ENCODE measurements at regions not wholly inside any gene's neighbourhood (a gene's known extent, or its start where the extent isn't known, plus 50 kb on each side); places are given as distances from the start of the nearest gene placed in this dataset.

- DNase-seq (ENCODE audit: low spot score), result no peak
Observed at GRCh38 chr6:19668710-19669109, 168.5 kb upstream of the ID4 start.

GRCh38 chr6:19669206-19669605 lies 168.0 kb upstream of the ID4 start:
- no peak for DNase-seq (ENCODE audit: low spot score)

- no peak for DNase-seq (ENCODE audit: low spot score)
Observed at GRCh38 chr6:19682859-19683258, 154.3 kb upstream of the ID4 start.

- no peak for DNase-seq (ENCODE audit: low spot score)
Observed at GRCh38 chr6:19690325-19691075, 146.7 kb upstream of the ID4 start.

GRCh38 chr6:19691465-19692167 lies 145.6 kb upstream of the ID4 start:
- no peak for DNase-seq (ENCODE audit: low spot score)

- DNase-seq (ENCODE audit: low spot score), result no peak
Observed at GRCh38 chr6:19692506-19693298, 144.5 kb upstream of the ID4 start.

- no peak for DNase-seq (ENCODE audit: low spot score)
Observed at GRCh38 chr6:19694697-19695096, 142.5 kb upstream of the ID4 start.

- no peak for DNase-seq (ENCODE audit: low spot score)
Observed at GRCh38 chr6:19697744-19698290, 139.4 kb upstream of the ID4 start.

- DNase-seq (ENCODE audit: low spot score), result no peak
Observed at GRCh38 chr6:19699932-19700331, 137.2 kb upstream of the ID4 start.

- no peak for DNase-seq (ENCODE audit: low spot score)
Observed at GRCh38 chr6:19705606-19706005, 131.6 kb upstream of the ID4 start.

- no peak for DNase-seq (ENCODE audit: low spot score)
Observed at GRCh38 chr6:19712012-19712688, 125.0 kb upstream of the ID4 start.

- no peak for DNase-seq (ENCODE audit: low spot score)
Observed at GRCh38 chr6:19712998-19713397, 124.2 kb upstream of the ID4 start.

GRCh38 chr6:19713411-19713810 lies 123.8 kb upstream of the ID4 start:
- DNase-seq (ENCODE audit: low spot score), result no peak

GRCh38 chr6:19713984-19714383 lies 123.2 kb upstream of the ID4 start:
- DNase-seq (ENCODE audit: low spot score), result no peak

- no peak for DNase-seq (ENCODE audit: low spot score)
Observed at GRCh38 chr6:19714434-19715166, 122.6 kb upstream of the ID4 start.

GRCh38 chr6:19715167-19715551 lies 122.0 kb upstream of the ID4 start:
- no peak for DNase-seq (ENCODE audit: low spot score)

GRCh38 chr6:19719691-19720128 lies 117.5 kb upstream of the ID4 start:
- DNase-seq (ENCODE audit: low spot score), result peak; percentile 3

- no peak for DNase-seq (ENCODE audit: low spot score)
Observed at GRCh38 chr6:19721766-19722377, 115.3 kb upstream of the ID4 start.

GRCh38 chr6:19722999-19723398 lies 114.2 kb upstream of the ID4 start:
- no peak for DNase-seq (ENCODE audit: low spot score)

- DNase-seq (ENCODE audit: low spot score), result no peak
Observed at GRCh38 chr6:19723545-19723944, 113.6 kb upstream of the ID4 start.
